ENCODE measurements at regions not wholly inside any gene's neighbourhood (a gene's known extent, or its start where the extent isn't known, plus 50 kb on each side); places are given as distances from the start of the nearest gene placed in this dataset.
"Not testable (repeated sequence)": the region's sequence is repeated elsewhere in the genome, so short reads cannot be mapped to it uniquely, and the experiment has no call there.

- DNase-seq, result no peak
Measured at GRCh38 chr4:126898815-126899214, 733.9 kb upstream of the INTU start.

GRCh38 chr4:126899331-126899801 lies 733.4 kb upstream of the INTU start:
- DNase-seq, result no peak

- no peak for DNase-seq
Measured at GRCh38 chr4:126906466-126906865, 726.3 kb upstream of the INTU start.

GRCh38 chr4:126907389-126907788 lies 725.4 kb upstream of the INTU start:
- no peak for DNase-seq

- DNase-seq, result no peak
Measured at GRCh38 chr4:126916049-126916625, 716.6 kb upstream of the INTU start.

GRCh38 chr4:126916626-126917140 lies 716.1 kb upstream of the INTU start:
- DNase-seq, result no peak

GRCh38 chr4:126922328-126922938 lies 710.3 kb upstream of the INTU start:
- DNase-seq, result not testable (repeated sequence)

GRCh38 chr4:126924237-126924636 lies 708.5 kb upstream of the INTU start:
- no peak for DNase-seq

GRCh38 chr4:126930059-126930458 lies 702.7 kb upstream of the INTU start:
- DNase-seq, result not testable (repeated sequence)

- DNase-seq, result no peak
Measured at GRCh38 chr4:126935801-126936200, 697.0 kb upstream of the INTU start.

- no peak for DNase-seq
Measured at GRCh38 chr4:126937342-126937741, 695.4 kb upstream of the INTU start.

GRCh38 chr4:126937846-126938422 lies 694.8 kb upstream of the INTU start:
- no peak for DNase-seq

- no peak for DNase-seq
Measured at GRCh38 chr4:126939401-126939800, 693.4 kb upstream of the INTU start.

GRCh38 chr4:126947536-126947935 lies 685.2 kb upstream of the INTU start:
- DNase-seq, result no peak

- no peak for DNase-seq
Measured at GRCh38 chr4:126954537-126955291, 678.0 kb upstream of the INTU start.

GRCh38 chr4:126955292-126956183 lies 677.2 kb upstream of the INTU start:
- DNase-seq, result no peak

GRCh38 chr4:126956184-126956897 lies 676.4 kb upstream of the INTU start:
- no peak for DNase-seq

GRCh38 chr4:126957556-126957955 lies 675.2 kb upstream of the INTU start:
- DNase-seq, result no peak

GRCh38 chr4:126957987-126958386 lies 674.8 kb upstream of the INTU start:
- no peak for DNase-seq

- DNase-seq, result no peak
Measured at GRCh38 chr4:126958482-126958881, 674.3 kb upstream of the INTU start.

GRCh38 chr4:126959056-126959745 lies 673.6 kb upstream of the INTU start:
- DNase-seq, result no peak

Data from T-helper 2 cell (primary cell).